ENCODE measurements at regions not wholly inside any gene's neighbourhood (a gene's known extent, or its start where the extent isn't known, plus 50 kb on each side); places are given as distances from the start of the nearest gene placed in this dataset.

- H3K27ac ChIP-seq (ENCODE audit: extremely low read length, insufficient read depth, low read length) = no peak overlapping the region
- peaks cover 12% of the 10 kb centered on the region for H3K4me1 ChIP-seq (ENCODE audit: insufficient read depth, low read length)
- H3K4me2 ChIP-seq (ENCODE audit: low read depth, low read length) = peak overlapping the region; percentile 25; the same call in 1 of the 2 replicates
- H3K9me3 ChIP-seq (ENCODE audit: low read length) = no peaks in the 10 kb centered on the region
- in situ Hi-C loops (cut with HindIII; ENCODE audit: extremely low pct_ligation_motif_present, low pct_unique_long_range_greater_than_20kb) (no loop called here), intact Hi-C loops (cut with micrococcal nuclease; ENCODE audit: unreplicated experiment) (no loop called here)
- no peaks in the 10 kb centered on the region for H4K20me1 ChIP-seq (ENCODE audit: insufficient read depth, low read length)
- H3K4me3 ChIP-seq (replicated peaks in 1 of 3; ENCODE audit: insufficient read depth in 1 of 3, low read depth in 2 of 3, low read length in 3 of 3) = no peak overlapping the region
- peak; percentile 41 for ATAC-seq
- no peaks in the 10 kb centered on the region for H3K79me2 ChIP-seq (ENCODE audit: insufficient read depth, low read length)
- DNase-seq (ENCODE audit: low spot score) = peak; percentile 47
- H3K27me3 ChIP-seq (ENCODE audit: control insufficient read depth in 1 of 2, insufficient read depth in 2 of 2, low read length in 2 of 2) = no peaks in the 10 kb centered on the region
- FAIRE-seq = no peak
- 26% methylated on average over 7 of the region's 11 CpGs for WGBS (ENCODE audit: low lambda C conversion rate)
- H3K36me3 ChIP-seq (replicated peaks in 1 of 2; ENCODE audit: control insufficient read depth in 1 of 2, insufficient read depth in 2 of 2, low read length in 2 of 2) = no peaks in the 10 kb centered on the region
- ChIA-PET POLR2A (no interaction called here), CTCF (ENCODE audit: low intra/inter-chr PET ratio, low total read pairs) (no interaction called here)
- BruUV-seq (replicated peaks) = no TSS peak
- H2AFZ ChIP-seq (ENCODE audit: low read length) = no peak overlapping the region
- no peak overlapping the region for H3K9ac ChIP-seq (ENCODE audit: insufficient read depth, low read depth, low read length)
- TF ChIP-seq MTA1 (CRISPR knock-in tag; IDR thresholded peaks at IDR 0.05; ENCODE audit: borderline replicate concordance) (no peak), TBL1XR1 (IDR thresholded peaks at IDR 0.05; ENCODE audit: borderline replicate concordance, low read length, partially characterized antibody) (peak; percentile 64), ARNT2 (CRISPR knock-in tag; IDR thresholded peaks at IDR 0.05; ENCODE audit: low read depth) (no peak), RFXANK (CRISPR knock-in tag; IDR thresholded peaks at IDR 0.05) (no peak), SOX6 (IDR thresholded peaks at IDR 0.05) (no peak), SOX6 (CRISPR knock-in tag; IDR thresholded peaks at IDR 0.05) (peak; percentile 41; the same call in 1 of the 2 replicates), BHLHE40 (IDR thresholded peaks at IDR 0.05; ENCODE audit: low read length) (0 out of 2 replicates have a peak, but pooled peaks have one; percentile 37), ZNF337 (CRISPR knock-in tag; IDR thresholded peaks at IDR 0.05; ENCODE audit: borderline replicate concordance, low read depth) (no peak), ZNF572 (CRISPR knock-in tag; IDR thresholded peaks at IDR 0.05) (no peak), HNF4A (CRISPR knock-in tag; IDR thresholded peaks at IDR 0.05) (peak; percentile 29; the same call in 1 of the 2 replicates), MNT (IDR thresholded peaks at IDR 0.05) (0 out of 2 replicates have a peak, but pooled peaks have one; percentile 21), NCOR1 (IDR thresholded peaks at IDR 0.05; ENCODE audit: borderline replicate concordance, low read length) (peak; percentile 47; the same call in 1 of the 2 replicates), TFE3 (CRISPR knock-in tag; IDR thresholded peaks at IDR 0.05) (no peak), BCL3 (CRISPR knock-in tag; IDR thresholded peaks at IDR 0.05) (no peak), SP1 (IDR thresholded peaks at IDR 0.05) (no peak), SP1 (CRISPR knock-in tag; IDR thresholded peaks at IDR 0.05) (no peak), ZNF234 (CRISPR knock-in tag; conservative IDR thresholded peaks at IDR 0.05) (no peak), ZNF629 (CRISPR knock-in tag; conservative IDR thresholded peaks at IDR 0.05) (0 out of 2 replicates have a peak, but pooled peaks have one; percentile 30), FOXK1 (CRISPR knock-in tag; IDR thresholded peaks at IDR 0.05; ENCODE audit: borderline replicate concordance, low read depth) (peak; percentile 36; the same call in 1 of the 2 replicates), RARA (CRISPR knock-in tag; IDR thresholded peaks at IDR 0.05) (peak; percentile 78), NCOA1 (CRISPR knock-in tag; IDR thresholded peaks at IDR 0.05) (no peak), RXRA (CRISPR knock-in tag; IDR thresholded peaks at IDR 0.05) (peak; percentile 50; the same call in 1 of the 2 replicates)
Observed at GRCh38 chr10:34869135-34869836, 54.2 kb upstream of the PARD3 start.
